Peyer's patch (tissue), 4 donors: ENCODE measurements at regions not wholly inside any gene's neighbourhood (a gene's known extent, or its start where the extent isn't known, plus 50 kb on each side); places are given as distances from the start of the nearest gene placed in this dataset.

ENCODE experiments used
- DNase-seq, 3 donors: peaks; one replicate each; pipeline ENCODE4 v3.0.0-alpha.2; 2017 to 2019
- H3K27ac ChIP-seq, 4 donors: fragments of 200-600 bp; sonication (generic); one replicate each; pipeline ENCODE4 v1.5.1; 2016 to 2019
- H3K27me3 ChIP-seq, 2 donors: fragments of 200-600 bp; sonication (generic); one replicate each; pipeline ENCODE4 v1.5.1; 2019
- H3K36me3 ChIP-seq, 3 donors: fragments of 200-600 bp; sonication (generic); one replicate each; pipeline ENCODE4 v1.5.1; 2016 to 2019
- H3K4me1 ChIP-seq, 4 donors: fragments of 200-600 bp; sonication (generic); one replicate each; pipeline ENCODE4 v1.5.1; 2016 to 2019
- H3K4me3 ChIP-seq, 4 donors: fragments of 200-600 bp; sonication (generic); 1 replicate in 3 of 4; 2 replicates in 1 of 4; pipeline ENCODE4 v1.5.1; 2016 to 2019; ENCODE audit warnings: mild to moderate bottlenecking in 1 of 4
- H3K9me3 ChIP-seq, 4 donors: fragments of 200-600 bp; sonication (generic); one replicate each; pipeline ENCODE4 v1.5.1; 2016 to 2019; ENCODE audit warnings: mild to moderate bottlenecking in 1 of 4
- POLR2A ChIP-seq, 2 donors: fragments of 450-650 bp; IDR thresholded peaks; one replicate each; pipeline ENCODE4 v1.5.1; 2017; ENCODE audit warnings: antibody characterized with exemption in 2 of 2, mild to moderate bottlenecking in 2 of 2, moderate library complexity in 2 of 2
- TF ChIP-seq, protein P1 (sequence below), 6 experiments: fragments of 450-650 bp in 4 of 6; fragments of 200-600 bp in 2 of 6; sonication (generic) in 1 of 6; IDR thresholded peaks; one replicate each; pipeline ENCODE4 v1.5.1; 2017 to 2019; ENCODE audit warnings: antibody characterized with exemption in 6 of 6, mild to moderate bottlenecking in 3 of 6, moderate library complexity in 1 of 6

DNA sequence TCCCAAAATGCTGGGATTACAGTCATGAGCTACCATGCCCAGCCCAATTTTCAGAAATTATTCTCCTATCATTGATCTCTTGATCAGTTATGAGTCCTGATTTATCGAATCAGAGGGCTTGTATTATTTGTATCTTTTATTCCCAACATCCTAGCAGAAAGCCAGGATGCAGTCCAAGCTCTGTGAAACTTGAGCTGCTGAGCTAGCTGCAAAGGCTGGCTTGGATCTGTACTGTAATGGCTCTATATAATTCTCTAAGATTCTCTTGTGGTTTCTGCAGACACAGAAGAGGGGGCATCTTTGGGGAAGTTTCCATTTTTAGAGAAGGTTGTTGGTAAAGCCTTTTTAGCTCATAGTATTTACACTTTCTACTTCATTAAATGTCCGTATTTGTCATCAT, 227.1 kb downstream of the MAP2K4 start:
- TF ChIP-seq, protein P1, sequence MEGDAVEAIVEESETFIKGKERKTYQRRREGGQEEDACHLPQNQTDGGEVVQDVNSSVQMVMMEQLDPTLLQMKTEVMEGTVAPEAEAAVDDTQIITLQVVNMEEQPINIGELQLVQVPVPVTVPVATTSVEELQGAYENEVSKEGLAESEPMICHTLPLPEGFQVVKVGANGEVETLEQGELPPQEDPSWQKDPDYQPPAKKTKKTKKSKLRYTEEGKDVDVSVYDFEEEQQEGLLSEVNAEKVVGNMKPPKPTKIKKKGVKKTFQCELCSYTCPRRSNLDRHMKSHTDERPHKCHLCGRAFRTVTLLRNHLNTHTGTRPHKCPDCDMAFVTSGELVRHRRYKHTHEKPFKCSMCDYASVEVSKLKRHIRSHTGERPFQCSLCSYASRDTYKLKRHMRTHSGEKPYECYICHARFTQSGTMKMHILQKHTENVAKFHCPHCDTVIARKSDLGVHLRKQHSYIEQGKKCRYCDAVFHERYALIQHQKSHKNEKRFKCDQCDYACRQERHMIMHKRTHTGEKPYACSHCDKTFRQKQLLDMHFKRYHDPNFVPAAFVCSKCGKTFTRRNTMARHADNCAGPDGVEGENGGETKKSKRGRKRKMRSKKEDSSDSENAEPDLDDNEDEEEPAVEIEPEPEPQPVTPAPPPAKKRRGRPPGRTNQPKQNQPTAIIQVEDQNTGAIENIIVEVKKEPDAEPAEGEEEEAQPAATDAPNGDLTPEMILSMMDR (IDR thresholded peaks at IDR 0.05) = no peak
- TF ChIP-seq POLR2A (IDR thresholded peaks at IDR 0.05) = no peak
- Histone ChIP-seq H3K27me3 (no peaks in the 10 kb centered on the region), H3K9me3 (no peaks in the 10 kb centered on the region), H3K4me1 (no peaks in the 10 kb centered on the region), H3K4me3 (no peak overlapping the region), H3K27ac (no peak overlapping the region), H3K36me3 (no peaks in the 10 kb centered on the region)
- DNase-seq = no peak

DNA sequence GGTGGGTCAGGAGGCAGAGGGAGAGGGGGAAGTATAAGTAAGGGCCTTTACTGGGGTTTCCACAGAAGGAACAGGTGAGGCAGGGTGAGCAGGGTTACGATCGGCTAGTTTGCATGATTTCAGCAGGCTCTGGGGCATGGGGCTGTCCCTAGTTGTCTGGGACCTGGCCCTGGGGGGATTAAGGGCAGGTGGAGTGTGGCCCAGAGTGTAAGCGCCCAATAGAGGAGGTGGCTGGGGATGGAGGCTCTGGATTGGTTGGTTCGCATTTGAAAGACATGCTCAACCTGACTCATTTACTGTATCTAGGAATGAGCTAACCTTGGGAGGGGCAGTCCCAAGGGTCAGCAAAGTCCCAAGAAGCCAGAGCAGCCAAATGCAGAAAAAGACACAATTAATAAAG, 230.3 kb downstream of the MAP2K4 start:
- H3K27me3 ChIP-seq = no peaks in the 10 kb centered on the region
- H3K27ac ChIP-seq = no peak overlapping the region
- H3K36me3 ChIP-seq = no peaks in the 10 kb centered on the region
- TF ChIP-seq, protein P1 (IDR thresholded peaks at IDR 0.05) = no peak
- H3K4me1 ChIP-seq = no peaks in the 10 kb centered on the region
- H3K4me3 ChIP-seq = no peak overlapping the region
- DNase-seq = no peak
- H3K9me3 ChIP-seq = no peaks in the 10 kb centered on the region

GRCh38 chr17:12252462-12252861, 231.8 kb downstream of the MAP2K4 start:
- TF ChIP-seq, protein P1 (IDR thresholded peaks at IDR 0.05) = no peak
- TF ChIP-seq POLR2A (IDR thresholded peaks at IDR 0.05) = no peak
- no peak for DNase-seq
- no peaks in the 10 kb centered on the region for H3K27me3 ChIP-seq
- no peak overlapping the region for H3K27ac ChIP-seq
- no peaks in the 10 kb centered on the region for H3K4me1 ChIP-seq
- H3K9me3 ChIP-seq = no peaks in the 10 kb centered on the region
- no peak overlapping the region for H3K4me3 ChIP-seq
- H3K36me3 ChIP-seq = no peaks in the 10 kb centered on the region

DNA sequence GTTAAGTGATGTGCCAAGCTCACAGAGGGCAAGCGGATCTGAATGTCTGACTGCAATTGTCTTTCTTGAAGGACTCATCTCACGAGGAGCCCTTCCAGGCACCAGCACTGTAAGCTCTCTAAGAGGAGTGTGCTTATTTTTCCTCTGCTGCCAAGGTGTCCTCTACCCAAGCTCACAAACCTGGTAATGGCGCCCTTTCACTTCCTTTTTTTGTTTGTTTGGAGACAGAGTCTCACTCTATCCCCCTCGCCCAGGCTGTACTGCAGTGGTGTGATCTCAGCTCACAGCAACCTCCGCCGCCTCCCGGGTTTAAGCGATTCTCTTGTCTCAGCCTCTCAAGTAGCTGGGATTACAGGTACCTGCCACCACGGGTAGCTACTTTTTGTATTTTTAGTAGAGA, 233.8 kb downstream of the MAP2K4 start:
- Histone ChIP-seq H3K4me1 (no peaks in the 10 kb centered on the region), H3K27me3 (no peaks in the 10 kb centered on the region), H3K4me3 (no peak overlapping the region), H3K27ac (no peak overlapping the region), H3K36me3 (no peaks in the 10 kb centered on the region), H3K9me3 (no peaks in the 10 kb centered on the region)
- no peak for TF ChIP-seq POLR2A (IDR thresholded peaks at IDR 0.05)
- TF ChIP-seq, protein P1 (IDR thresholded peaks at IDR 0.05) = no peak
- DNase-seq = no peak

DNA sequence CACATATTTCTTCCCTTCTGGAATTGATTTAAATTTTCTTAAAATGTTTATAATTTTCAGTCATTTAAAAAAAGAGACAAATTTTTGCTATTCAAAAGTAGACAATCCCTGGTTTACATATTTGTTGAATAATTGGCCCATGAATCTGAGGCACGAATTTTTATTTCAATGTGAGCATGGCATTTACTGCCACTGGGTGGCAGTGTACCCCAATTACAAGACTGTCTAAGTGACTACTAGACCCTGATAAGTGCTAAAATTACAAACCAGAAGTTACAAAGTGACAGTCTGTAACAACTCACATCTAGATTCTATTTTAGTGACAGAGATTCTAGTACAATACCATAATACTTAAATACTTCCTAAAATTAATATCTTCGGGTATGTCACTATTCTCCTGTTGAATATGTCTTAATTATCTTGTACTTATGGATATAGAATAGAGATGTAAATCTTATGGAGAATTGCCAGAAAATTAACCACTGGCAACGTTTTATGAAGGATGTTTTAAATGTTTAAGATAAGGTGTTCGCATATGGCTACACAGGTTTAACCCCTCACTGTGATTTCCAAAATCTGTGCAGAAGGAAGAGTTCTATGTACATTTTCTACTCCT, 235.8 kb downstream of the MAP2K4 start:
- no peak for TF ChIP-seq POLR2A (IDR thresholded peaks at IDR 0.05)
- TF ChIP-seq, protein P1 (IDR thresholded peaks at IDR 0.05) = peak; percentile 37 to 72 (median 64)
- H3K27ac ChIP-seq = no peak overlapping the region
- peak in 1 of 3 donors; percentile 52 for DNase-seq
- H3K4me1 ChIP-seq = no peaks in the 10 kb centered on the region
- no peak overlapping the region for H3K4me3 ChIP-seq
- no peaks in the 10 kb centered on the region for H3K9me3 ChIP-seq
- H3K27me3 ChIP-seq = no peaks in the 10 kb centered on the region
- H3K36me3 ChIP-seq = no peaks in the 10 kb centered on the region

- H3K4me3 ChIP-seq = no peak overlapping the region
- no peaks in the 10 kb centered on the region for H3K9me3 ChIP-seq
- DNase-seq = no peak
- no peak overlapping the region for H3K27ac ChIP-seq
- TF ChIP-seq POLR2A (IDR thresholded peaks at IDR 0.05) = no peak
- TF ChIP-seq, protein P1 (IDR thresholded peaks at IDR 0.05) = no peak
- no peaks in the 10 kb centered on the region for H3K4me1 ChIP-seq
- no peaks in the 10 kb centered on the region for H3K36me3 ChIP-seq
- H3K27me3 ChIP-seq = no peaks in the 10 kb centered on the region
These were observed 236.5 kb downstream of the MAP2K4 start for GRCh38 chr17:12257176-12257575.
